Endothelial cell of umbilical vein (primary cell): ENCODE measurements at regions not wholly inside any gene's neighbourhood (a gene's known extent, or its start where the extent isn't known, plus 50 kb on each side); places are given as distances from the start of the nearest gene placed in this dataset.

Source experiments
- EZH2 ChIP-seq: IDR thresholded peaks from 2 replicates; pipeline ENCODE4 v1.6.1; 2012; ENCODE audit warnings: borderline replicate concordance, low read depth, mild to moderate bottlenecking, moderate library complexity, low read length, inconsistent platforms; ENCODE audit not compliant: severe bottlenecking
- FOS ChIP-seq: IDR thresholded peaks from 2 replicates; pipeline ENCODE4 v1.6.1; 2011; ENCODE audit warnings: mild to moderate bottlenecking, low read length, moderate library complexity, borderline replicate concordance; ENCODE audit not compliant: insufficient read depth
- MYC ChIP-seq: IDR thresholded peaks from one replicate; pipeline ENCODE4 v1.6.1; 2011; ENCODE audit warnings: mild to moderate bottlenecking, low read depth, low read length
- POLR2A ChIP-seq: IDR thresholded peaks from 2 replicates; pipeline ENCODE4 v1.6.1; 2012; ENCODE audit warnings: low read depth, mild to moderate bottlenecking, control low read depth, low read length
- POLR2AphosphoS5 ChIP-seq: IDR thresholded peaks from 2 replicates; pipeline ENCODE4 v1.6.1; 2012; ENCODE audit warnings: low read depth, mild to moderate bottlenecking, control low read depth, low read length, moderate library complexity; ENCODE audit not compliant: insufficient read depth
- TF ChIP-seq, protein P1 (sequence below), 2 donors: IDR thresholded peaks; 1 replicate in 1 of 2; 2 replicates in 1 of 2; pipeline ENCODE4 v1.5.1; 2011; ENCODE audit warnings: low read length in 2 of 2, mild to moderate bottlenecking in 2 of 2, moderate library complexity in 2 of 2, control low read depth in 1 of 2, inconsistent platforms in 1 of 2, low read depth in 1 of 2; ENCODE audit not compliant: insufficient read depth in 1 of 2; ENCODE audit errors: extremely low read depth in 1 of 2
- TF ChIP-seq, protein P2 (sequence below): IDR thresholded peaks from 2 replicates; pipeline ENCODE4 v1.6.1; 2011; ENCODE audit not compliant: insufficient read depth, insufficient read length

DNA sequence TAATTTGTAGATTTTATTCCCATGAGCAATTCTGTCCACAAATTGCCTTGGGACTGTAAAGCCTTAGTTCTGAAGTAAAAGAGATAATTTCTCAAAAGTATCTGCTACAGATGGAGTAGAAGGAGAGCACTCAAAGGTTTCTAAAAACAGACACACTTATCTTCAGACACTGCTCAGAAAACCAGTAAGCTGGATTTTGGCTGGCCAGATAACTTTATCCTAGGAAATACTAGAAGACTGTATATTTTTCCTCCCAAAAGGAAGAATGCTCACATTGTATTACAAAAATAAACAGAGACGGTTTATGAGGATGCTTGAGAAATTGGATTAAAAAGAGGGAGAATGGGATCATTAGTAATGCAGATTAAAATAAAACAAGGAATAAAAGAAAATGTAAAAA lies 178.0 kb upstream of the IGFBP3 start:
- TF ChIP-seq EZH2 (no peak), MYC (no peak), POLR2AphosphoS5 (no peak), POLR2A (no peak), FOS (no peak)
- TF ChIP-seq, protein P1, sequence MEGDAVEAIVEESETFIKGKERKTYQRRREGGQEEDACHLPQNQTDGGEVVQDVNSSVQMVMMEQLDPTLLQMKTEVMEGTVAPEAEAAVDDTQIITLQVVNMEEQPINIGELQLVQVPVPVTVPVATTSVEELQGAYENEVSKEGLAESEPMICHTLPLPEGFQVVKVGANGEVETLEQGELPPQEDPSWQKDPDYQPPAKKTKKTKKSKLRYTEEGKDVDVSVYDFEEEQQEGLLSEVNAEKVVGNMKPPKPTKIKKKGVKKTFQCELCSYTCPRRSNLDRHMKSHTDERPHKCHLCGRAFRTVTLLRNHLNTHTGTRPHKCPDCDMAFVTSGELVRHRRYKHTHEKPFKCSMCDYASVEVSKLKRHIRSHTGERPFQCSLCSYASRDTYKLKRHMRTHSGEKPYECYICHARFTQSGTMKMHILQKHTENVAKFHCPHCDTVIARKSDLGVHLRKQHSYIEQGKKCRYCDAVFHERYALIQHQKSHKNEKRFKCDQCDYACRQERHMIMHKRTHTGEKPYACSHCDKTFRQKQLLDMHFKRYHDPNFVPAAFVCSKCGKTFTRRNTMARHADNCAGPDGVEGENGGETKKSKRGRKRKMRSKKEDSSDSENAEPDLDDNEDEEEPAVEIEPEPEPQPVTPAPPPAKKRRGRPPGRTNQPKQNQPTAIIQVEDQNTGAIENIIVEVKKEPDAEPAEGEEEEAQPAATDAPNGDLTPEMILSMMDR (IDR thresholded peaks at IDR 0.05; ENCODE audit: extremely low read depth in 1 of 2, insufficient read depth in 1 of 2, low read depth in 1 of 2, low read length in 2 of 2), result no peak
- TF ChIP-seq, protein P2, sequence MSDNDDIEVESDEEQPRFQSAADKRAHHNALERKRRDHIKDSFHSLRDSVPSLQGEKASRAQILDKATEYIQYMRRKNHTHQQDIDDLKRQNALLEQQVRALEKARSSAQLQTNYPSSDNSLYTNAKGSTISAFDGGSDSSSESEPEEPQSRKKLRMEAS, result no peak
